Panc1 (cell line): ENCODE measurements at regions not wholly inside any gene's neighbourhood (a gene's known extent, or its start where the extent isn't known, plus 50 kb on each side); places are given as distances from the start of the nearest gene placed in this dataset.

Experiments
- CTCF ChIP-seq: fragments of 450-650 bp; IDR thresholded peaks from 2 replicates; pipeline ENCODE4 v1.5.1; 2017; ENCODE audit warnings: mild to moderate bottlenecking
- POLR2AphosphoS5 ChIP-seq: IDR thresholded peaks from 2 replicates; pipeline ENCODE4 v1.6.1; 2012; ENCODE audit warnings: mild to moderate bottlenecking, low read depth, low read length, moderate library complexity
- REST ChIP-seq, 2 experiments: IDR thresholded peaks; 2 replicates each; pipeline ENCODE4 v1.6.1; 2011 to 2012; ENCODE audit warnings: low read depth in 2 of 2, control low read depth in 1 of 2, low read length in 1 of 2, mild to moderate bottlenecking in 1 of 2, moderate library complexity in 1 of 2; ENCODE audit not compliant: insufficient read depth in 1 of 2

- TF ChIP-seq CTCF (no peak), POLR2AphosphoS5 (no peak), REST (IDR thresholded peaks at IDR 0.05; ENCODE audit: insufficient read depth in 1 of 2, low read depth in 2 of 2, low read length in 1 of 2) (no peak)
These were observed 523.5 kb upstream of the ARGLU1 start for GRCh38 chr13:107091428-107091827.
